ENCODE measurements at regions not wholly inside any gene's neighbourhood (a gene's known extent, or its start where the extent isn't known, plus 50 kb on each side); places are given as distances from the start of the nearest gene placed in this dataset.
"Not testable (repeated sequence)": the region's sequence is repeated elsewhere in the genome, so short reads cannot be mapped to it uniquely, and the experiment has no call there.

DNA sequence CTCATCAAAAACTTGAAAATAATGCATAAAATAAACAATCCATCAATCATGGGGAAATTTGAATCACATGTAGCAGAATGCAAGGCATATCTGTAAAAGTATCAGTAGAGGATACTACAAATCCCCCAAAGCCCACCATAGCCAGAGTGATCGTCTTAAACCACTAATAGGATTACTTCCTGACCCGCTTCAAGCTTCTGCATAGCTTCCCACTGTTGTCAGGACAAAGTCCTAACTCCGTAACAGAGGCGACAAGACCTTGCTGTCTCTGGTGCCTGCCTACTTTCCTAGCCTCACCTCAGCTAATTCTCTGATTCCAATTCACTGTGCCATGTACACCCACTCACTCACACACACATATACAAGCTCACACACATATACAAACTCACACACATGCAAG lies 161.2 kb upstream of the NFIA start:
- ChIA-PET CTCF (no interaction called here), POLR2A (no interaction called here)
- TF ChIP-seq, protein P1, sequence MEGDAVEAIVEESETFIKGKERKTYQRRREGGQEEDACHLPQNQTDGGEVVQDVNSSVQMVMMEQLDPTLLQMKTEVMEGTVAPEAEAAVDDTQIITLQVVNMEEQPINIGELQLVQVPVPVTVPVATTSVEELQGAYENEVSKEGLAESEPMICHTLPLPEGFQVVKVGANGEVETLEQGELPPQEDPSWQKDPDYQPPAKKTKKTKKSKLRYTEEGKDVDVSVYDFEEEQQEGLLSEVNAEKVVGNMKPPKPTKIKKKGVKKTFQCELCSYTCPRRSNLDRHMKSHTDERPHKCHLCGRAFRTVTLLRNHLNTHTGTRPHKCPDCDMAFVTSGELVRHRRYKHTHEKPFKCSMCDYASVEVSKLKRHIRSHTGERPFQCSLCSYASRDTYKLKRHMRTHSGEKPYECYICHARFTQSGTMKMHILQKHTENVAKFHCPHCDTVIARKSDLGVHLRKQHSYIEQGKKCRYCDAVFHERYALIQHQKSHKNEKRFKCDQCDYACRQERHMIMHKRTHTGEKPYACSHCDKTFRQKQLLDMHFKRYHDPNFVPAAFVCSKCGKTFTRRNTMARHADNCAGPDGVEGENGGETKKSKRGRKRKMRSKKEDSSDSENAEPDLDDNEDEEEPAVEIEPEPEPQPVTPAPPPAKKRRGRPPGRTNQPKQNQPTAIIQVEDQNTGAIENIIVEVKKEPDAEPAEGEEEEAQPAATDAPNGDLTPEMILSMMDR (IDR thresholded peaks at IDR 0.05; ENCODE audit: control extremely low read depth, extremely low read depth, low read depth, missing control alignments), result no peak
- DNase-seq (ENCODE audit: extremely low spot score), result no peak

DNA sequence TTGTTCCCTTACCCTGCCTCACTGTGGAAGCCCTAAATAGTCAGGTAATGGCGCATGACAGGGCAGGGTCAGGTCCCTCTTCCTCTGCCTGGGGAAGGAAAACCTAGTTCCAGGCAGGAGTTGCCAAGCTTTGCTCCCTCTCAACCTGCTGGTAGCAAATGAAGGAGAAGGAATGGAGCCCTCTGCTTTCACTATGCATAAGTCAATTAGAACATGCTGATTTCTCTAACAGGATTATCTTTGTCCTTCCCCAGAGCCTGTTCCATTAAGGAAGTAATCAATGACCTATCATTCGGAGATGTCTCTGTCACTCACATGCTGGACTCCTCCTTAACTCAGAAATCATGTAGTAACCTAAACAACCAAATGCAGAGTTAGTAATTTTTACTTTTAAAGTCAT lies 161.8 kb upstream of the NFIA start:
- no peak for DNase-seq (ENCODE audit: extremely low spot score)
- CTCF ChIA-PET, result no interaction called here
- POLR2A ChIA-PET, result no interaction called here

DNA sequence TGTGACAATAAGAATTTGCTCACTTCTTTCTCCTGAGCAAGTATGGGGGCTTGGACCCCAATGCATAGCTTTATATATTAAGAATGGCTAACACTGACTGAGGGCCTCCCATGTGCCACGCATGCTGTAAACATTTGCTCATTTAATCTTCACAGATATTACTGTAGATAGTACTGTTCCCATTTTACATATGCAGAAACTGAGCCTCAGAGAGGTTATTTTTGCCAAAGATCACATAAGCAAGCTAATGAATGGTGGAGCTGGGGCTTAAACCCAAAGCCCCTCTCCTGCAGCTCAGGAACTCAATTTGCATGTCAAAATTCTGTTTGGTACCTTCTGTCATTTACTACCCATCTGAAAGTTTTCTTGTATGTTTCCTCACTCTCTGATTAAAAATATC lies 163.5 kb upstream of the NFIA start:
- TF ChIP-seq, protein P1 (IDR thresholded peaks at IDR 0.05; ENCODE audit: control extremely low read depth, extremely low read depth, low read depth, missing control alignments), result no peak
- CTCF ChIA-PET, result interaction anchor here (0.9 kb wide), 1 partner anchor 28 kb away, joined by 3 read pairs; no protein-coding TSS in a partner anchor
- POLR2A ChIA-PET, result no interaction called here
- no peak for DNase-seq (ENCODE audit: extremely low spot score)

More for the DNA sequence above, 161.8 kb upstream of the NFIA start:
- TF ChIP-seq, protein P1 (IDR thresholded peaks at IDR 0.05; ENCODE audit: control extremely low read depth, extremely low read depth, low read depth, missing control alignments), result no peak

DNA sequence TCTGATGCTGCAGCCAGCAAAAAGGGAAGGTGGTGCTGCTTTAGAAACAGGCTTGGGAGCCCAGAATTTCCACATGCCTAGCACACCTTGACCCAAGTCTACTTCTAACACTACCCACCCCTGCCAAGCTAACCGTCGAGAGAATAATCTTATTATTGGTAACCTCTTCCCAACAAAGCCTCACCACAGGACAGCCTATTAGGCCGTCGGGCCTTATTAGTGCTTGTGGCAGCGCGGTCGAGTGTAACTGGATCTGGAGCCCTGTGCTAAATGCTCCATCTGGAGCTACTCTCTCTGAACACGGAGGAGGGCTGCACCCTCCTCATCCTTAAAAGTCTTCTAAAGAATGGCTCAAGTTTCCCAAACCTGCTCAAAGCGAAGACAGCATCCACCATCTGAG lies 165.5 kb upstream of the NFIA start:
- CTCF ChIA-PET, result no interaction called here
- DNase-seq (ENCODE audit: extremely low spot score), result no peak
- POLR2A ChIA-PET, result no interaction called here
- TF ChIP-seq, protein P1 (IDR thresholded peaks at IDR 0.05; ENCODE audit: control extremely low read depth, extremely low read depth, low read depth, missing control alignments), result no peak

DNA sequence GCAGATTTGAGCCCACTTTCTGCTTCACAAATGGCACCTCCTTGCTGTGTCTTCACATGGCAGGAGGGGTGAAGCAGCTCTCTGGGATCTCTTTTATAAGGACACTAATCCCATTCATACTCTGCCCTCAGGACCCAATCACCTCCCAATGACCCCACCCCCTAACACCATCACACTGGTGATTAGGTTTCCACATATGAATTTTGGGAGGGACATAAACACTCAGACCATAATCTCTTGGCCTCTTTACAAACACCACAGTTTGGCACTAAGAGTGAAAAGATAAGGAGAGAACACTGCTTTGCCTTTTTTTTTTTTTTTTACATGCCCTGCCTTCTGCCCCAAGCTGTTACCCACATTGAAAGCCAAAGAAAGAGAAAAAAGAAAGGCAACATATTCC lies 166.2 kb upstream of the NFIA start:
- DNase-seq (ENCODE audit: extremely low spot score), result no peak
- ChIA-PET POLR2A (no interaction called here), CTCF (interaction anchor here (1.6 kb wide), 1 partner anchor 12 kb away, joined by 3 read pairs; no protein-coding TSS in a partner anchor)
- TF ChIP-seq, protein P1 (IDR thresholded peaks at IDR 0.05; ENCODE audit: control extremely low read depth, extremely low read depth, low read depth, missing control alignments), result no peak

DNA sequence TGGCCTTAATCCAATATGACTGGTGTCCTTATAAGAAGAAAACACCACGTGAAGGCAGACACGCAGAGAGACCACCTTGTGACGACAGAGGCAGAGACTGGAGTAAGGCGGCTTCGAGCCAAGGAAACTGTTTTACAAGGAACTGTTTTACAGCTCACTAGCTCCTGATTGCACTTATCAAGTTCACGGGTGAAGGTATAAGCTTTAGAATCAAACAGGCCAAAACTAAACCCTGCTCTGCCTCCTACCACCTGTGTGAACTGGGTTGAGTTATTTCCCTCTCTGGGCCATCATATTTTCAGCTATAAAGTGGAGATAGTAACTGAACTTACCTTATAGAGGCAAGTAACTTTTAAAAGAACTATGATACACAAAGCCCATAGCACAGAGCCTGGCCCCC lies 166.9 kb upstream of the NFIA start:
- POLR2A ChIA-PET, result no interaction called here
- CTCF ChIA-PET, result interaction anchor here (1.6 kb wide), 1 partner anchor 11 kb away, joined by 3 read pairs; no protein-coding TSS in a partner anchor
- TF ChIP-seq, protein P1 (IDR thresholded peaks at IDR 0.05; ENCODE audit: control extremely low read depth, extremely low read depth, low read depth, missing control alignments), result no peak
- DNase-seq (ENCODE audit: extremely low spot score), result no peak

DNA sequence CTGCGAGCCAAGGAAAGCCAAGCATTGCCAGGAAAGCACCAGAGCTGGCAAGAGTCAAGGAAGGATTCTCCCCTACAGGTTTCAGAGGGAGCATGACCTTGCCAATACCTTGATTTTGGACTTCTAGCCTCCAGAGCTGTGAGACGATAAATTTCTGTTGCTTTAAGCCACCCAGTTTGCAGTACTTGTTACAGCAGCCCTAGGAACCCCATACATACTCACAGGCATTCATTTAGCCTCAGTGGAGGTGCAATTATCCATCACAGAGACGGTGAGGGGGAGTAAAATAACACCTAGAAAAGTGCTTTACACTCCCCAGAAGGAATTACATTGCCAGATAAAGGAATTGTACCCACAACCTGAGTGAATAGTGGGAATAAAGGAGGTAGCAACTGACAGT lies 167.4 kb upstream of the NFIA start:
- POLR2A ChIA-PET, result no interaction called here
- CTCF ChIA-PET, result interaction anchor here (1.6 kb wide), 1 partner anchor 10 kb away, joined by 3 read pairs; no protein-coding TSS in a partner anchor
- DNase-seq (ENCODE audit: extremely low spot score), result no peak
- TF ChIP-seq, protein P1 (IDR thresholded peaks at IDR 0.05; ENCODE audit: control extremely low read depth, extremely low read depth, low read depth, missing control alignments), result no peak

DNA sequence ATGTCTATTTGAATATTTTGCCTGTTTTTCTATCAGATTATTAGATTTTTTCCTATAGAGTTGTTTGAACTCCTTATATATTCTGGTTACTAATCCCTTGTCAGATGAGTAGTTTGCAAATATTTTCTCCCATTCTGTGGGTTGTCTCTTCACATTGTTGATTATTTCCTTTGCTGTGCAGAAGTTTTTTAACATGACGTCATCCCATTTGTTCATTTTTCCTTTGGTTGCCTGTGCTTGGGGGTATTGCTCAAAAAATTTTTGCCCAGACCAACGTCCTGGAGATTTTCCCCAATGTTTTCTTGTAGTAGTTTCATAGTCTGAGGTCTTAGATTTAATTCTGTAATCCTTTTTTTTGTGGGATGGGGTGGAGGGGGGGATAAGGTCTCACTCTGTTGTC lies 168.7 kb upstream of the NFIA start:
- POLR2A ChIA-PET; DNase-seq (ENCODE audit: extremely low spot score); CTCF ChIA-PET: not testable (repeated sequence)
